G401 (cell line): ENCODE measurements at regions not wholly inside any gene's neighbourhood (a gene's known extent, or its start where the extent isn't known, plus 50 kb on each side); places are given as distances from the start of the nearest gene placed in this dataset.
A peak's percentile ranks its signal among the peaks of the same experiment; 100 is the strongest.

ENCODE experiments used
- DNase-seq: peaks from one replicate; pipeline ENCODE4 v3.0.0-alpha.2; 2015; ENCODE audit warnings: low spot score
- in situ Hi-C: cut with HindIII; loops from 2 replicates; pipeline ENCODE4 v1.10.0; 2016; ENCODE audit warnings: low sequenced_read_pairs, mixed read lengths

- in situ Hi-C loops = no loop called here
- no peak for DNase-seq
These were observed 411.0 kb upstream of the TGFBR2 start for GRCh38 chr3:30195352-30195751.

- no peak for DNase-seq
- in situ Hi-C loops = no loop called here
These were observed 408.2 kb upstream of the TGFBR2 start for GRCh38 chr3:30198162-30198561.

GRCh38 chr3:30199096-30199759 lies 407.2 kb upstream of the TGFBR2 start:
- in situ Hi-C loops = no loop called here
- peak; percentile 25 for DNase-seq

- in situ Hi-C loops = no loop called here
- DNase-seq = no peak
These were observed 406.5 kb upstream of the TGFBR2 start for GRCh38 chr3:30199855-30200254.

- in situ Hi-C loops = no loop called here
- DNase-seq = no peak
These were observed 404.7 kb upstream of the TGFBR2 start for GRCh38 chr3:30201715-30202114.

- in situ Hi-C loops = no loop called here
- no peak for DNase-seq
These were observed 403.1 kb upstream of the TGFBR2 start for GRCh38 chr3:30203301-30203700.

GRCh38 chr3:30204126-30204525 lies 402.3 kb upstream of the TGFBR2 start:
- no peak for DNase-seq
- in situ Hi-C loops = no loop called here

GRCh38 chr3:30206051-30206450 lies 400.4 kb upstream of the TGFBR2 start:
- in situ Hi-C loops = no loop called here
- no peak for DNase-seq

GRCh38 chr3:30221619-30222018 lies 384.8 kb upstream of the TGFBR2 start:
- in situ Hi-C loops = no loop called here
- no peak for DNase-seq

- in situ Hi-C loops = no loop called here
- DNase-seq = no peak
These were observed 384.0 kb upstream of the TGFBR2 start for GRCh38 chr3:30222441-30222840.

- no peak for DNase-seq
- in situ Hi-C loops = no loop called here
These were observed 381.4 kb upstream of the TGFBR2 start for GRCh38 chr3:30225021-30225420.

GRCh38 chr3:30226601-30227151 lies 379.7 kb upstream of the TGFBR2 start:
- in situ Hi-C loops = no loop called here
- no peak for DNase-seq

GRCh38 chr3:30227571-30228301 lies 378.7 kb upstream of the TGFBR2 start:
- DNase-seq = no peak
- in situ Hi-C loops = no loop called here

- DNase-seq = no peak
These were observed 378.1 kb upstream of the TGFBR2 start for GRCh38 chr3:30228302-30228631.

GRCh38 chr3:30231277-30232141 lies 374.9 kb upstream of the TGFBR2 start:
- in situ Hi-C loops = no loop called here
- DNase-seq = no peak

More at GRCh38 chr3:30228302-30228631, 378.1 kb upstream of the TGFBR2 start:
- in situ Hi-C loops = no loop called here

- in situ Hi-C loops = no loop called here
- DNase-seq = no peak
These were observed 374.3 kb upstream of the TGFBR2 start for GRCh38 chr3:30232142-30232541.

GRCh38 chr3:30233913-30234646 lies 372.3 kb upstream of the TGFBR2 start:
- in situ Hi-C loops = no loop called here
- no peak for DNase-seq

GRCh38 chr3:30236011-30236410 lies 370.4 kb upstream of the TGFBR2 start:
- in situ Hi-C loops = no loop called here
- no peak for DNase-seq

GRCh38 chr3:30241721-30242120 lies 364.7 kb upstream of the TGFBR2 start:
- DNase-seq = no peak
- in situ Hi-C loops = no loop called here
